GM23338 (cell line): ENCODE measurements at regions not wholly inside any gene's neighbourhood (a gene's known extent, or its start where the extent isn't known, plus 50 kb on each side); places are given as distances from the start of the nearest gene placed in this dataset.

Experiments
- ATAC-seq: fragments of 200-7000 bp; cut with Tn5 transposase; 3 replicates; pipeline ENCODE4 v1.9.1; 2020
- DNase-seq: peaks from one replicate; pipeline ENCODE4 v3.0.0-alpha.2; 2015; ENCODE audit warnings: low spot score
- H2AFZ ChIP-seq: fragments of 200-600 bp; sonication (generic); 2 replicates; pipeline ENCODE4 v1.8.0; 2016; ENCODE audit warnings: antibody characterized with exemption, mild to moderate bottlenecking, moderate library complexity
- H3F3A ChIP-seq: fragments of 200-600 bp; sonication (generic); replicated peaks from 2 replicates; pipeline ENCODE4 v1.8.0; 2017; ENCODE audit warnings: antibody characterized with exemption, mixed run types, low read depth
- H3K27ac ChIP-seq: fragments of 200-600 bp; sonication (generic); 2 replicates; pipeline ENCODE4 v1.6.1; 2016; ENCODE audit warnings: low read depth
- H3K27me3 ChIP-seq: fragments of 200-600 bp; sonication (generic); 2 replicates; pipeline ENCODE4 v1.8.0; 2016; ENCODE audit warnings: mild to moderate bottlenecking, mixed run types, moderate library complexity; ENCODE audit not compliant: insufficient read depth
- H3K36me3 ChIP-seq: fragments of 200-600 bp; sonication (generic); 2 replicates; pipeline ENCODE4 v1.8.0; 2016; ENCODE audit warnings: mild to moderate bottlenecking; ENCODE audit not compliant: insufficient read depth
- H3K4me1 ChIP-seq: fragments of 200-600 bp; sonication (generic); 2 replicates; pipeline ENCODE4 v1.8.0; 2016; ENCODE audit warnings: mild to moderate bottlenecking, moderate library complexity; ENCODE audit not compliant: insufficient read depth
- H3K4me2 ChIP-seq: fragments of 200-600 bp; sonication (generic); 2 replicates; pipeline ENCODE4 v1.7.1; 2017; ENCODE audit warnings: mixed run types
- H3K4me3 ChIP-seq: fragments of 200-600 bp; sonication (generic); 2 replicates; pipeline ENCODE4 v1.6.1; 2016; ENCODE audit warnings: mixed run types
- H3K79me2 ChIP-seq: fragments of 200-600 bp; sonication (generic); replicated peaks from 2 replicates; pipeline ENCODE4 v1.8.0; 2017; ENCODE audit warnings: mild to moderate bottlenecking; ENCODE audit not compliant: insufficient read depth
- H3K9me2 ChIP-seq: fragments of 200-600 bp; sonication (generic); 2 replicates; pipeline ENCODE4 v1.8.0; 2017; ENCODE audit not compliant: insufficient read depth
- H4K20me1 ChIP-seq: fragments of 200-600 bp; sonication (generic); replicated peaks from 2 replicates; pipeline ENCODE4 v1.8.0; 2017; ENCODE audit warnings: mild to moderate bottlenecking; ENCODE audit not compliant: insufficient read depth
- H3K27ac Mint-ChIP-seq: 2 replicates; pipeline ENCODE4 v1.8.0; 2020; ENCODE audit warnings: inconsistent platforms, mild to moderate bottlenecking, moderate library complexity, mixed read lengths
- H3K27me3 Mint-ChIP-seq: 3 replicates; pipeline ENCODE4 v1.8.0; 2022; ENCODE audit warnings: low read depth, mild to moderate bottlenecking, moderate library complexity, mixed read lengths, inconsistent platforms; ENCODE audit not compliant: insufficient read depth, poor library complexity
- H3K36me3 Mint-ChIP-seq: 3 replicates; pipeline ENCODE4 v1.8.0; 2021; ENCODE audit warnings: low read depth, mild to moderate bottlenecking, inconsistent platforms, moderate library complexity, mixed read lengths
- H3K4me1 Mint-ChIP-seq: 3 replicates; pipeline ENCODE4 v1.8.0; 2020; ENCODE audit warnings: mild to moderate bottlenecking, inconsistent platforms, mixed read lengths
- H3K4me3 Mint-ChIP-seq: 3 replicates; pipeline ENCODE4 v1.8.0; 2021; ENCODE audit warnings: moderate library complexity, mild to moderate bottlenecking, inconsistent platforms, mixed read lengths
- H3K9me3 Mint-ChIP-seq: 3 replicates; pipeline ENCODE4 v1.8.0; 2020; ENCODE audit warnings: moderate library complexity, mild to moderate bottlenecking, inconsistent platforms, mixed read lengths
- CREB1 ChIP-seq: fragments of 250-450 bp; sonication (Bioruptor Pico); IDR thresholded peaks from 2 replicates; pipeline ENCODE4 v1.5.0; 2020; ENCODE audit warnings: low read depth, mild to moderate bottlenecking, moderate library complexity
- EZH2phosphoT487 ChIP-seq: fragments of 200-600 bp; sonication (generic); IDR thresholded peaks from one replicate; pipeline ENCODE4 v1.8.1; 2018; ENCODE audit warnings: antibody characterized with exemption; ENCODE audit not compliant: unreplicated experiment
- JUNB ChIP-seq: IDR thresholded peaks from one replicate; pipeline ENCODE4 v1.6.1; 2016; ENCODE audit warnings: antibody characterized with exemption; ENCODE audit not compliant: unreplicated experiment
- POLR2AphosphoS5 ChIP-seq: IDR thresholded peaks from 2 replicates; pipeline ENCODE4 v1.6.1; 2016; ENCODE audit warnings: antibody characterized with exemption, low read depth
- REST ChIP-seq: IDR thresholded peaks from one replicate; pipeline ENCODE4 v1.6.1; 2018; ENCODE audit warnings: antibody characterized with exemption; ENCODE audit not compliant: unreplicated experiment
- ZNF114 ChIP-seq: fragments of 250-450 bp; sonication (Bioruptor Pico); IDR thresholded peaks from 2 replicates; pipeline ENCODE4 v1.5.0; 2020; ENCODE audit warnings: mild to moderate bottlenecking, moderate library complexity
- ZNF331 ChIP-seq: fragments of 250-450 bp; sonication (Bioruptor Pico); IDR thresholded peaks from 2 replicates; pipeline ENCODE4 v1.5.0; 2020; ENCODE audit warnings: low read depth, mild to moderate bottlenecking, moderate library complexity

GRCh38 chr4:26024079-26024478, 110.1 kb downstream of the SMIM20 start:
- Mint-ChIP-seq H3K9me3 (no peaks in the 10 kb centered on the region), H3K27me3 (peaks cover 7% of the 10 kb centered on the region), H3K27ac (no peak overlapping the region), H3K36me3 (no peaks in the 10 kb centered on the region), H3K4me3 (no peak overlapping the region), H3K4me1 (peaks cover 13% of the 10 kb centered on the region)
- Histone ChIP-seq H3K4me1 (peaks cover 12% of the 10 kb centered on the region), H3K4me3 (no peak overlapping the region), H4K20me1 (no peaks in the 10 kb centered on the region), H3K4me2 (no peak overlapping the region), H2AFZ (0 out of 2 replicates have a peak overlapping the region, but pooled peaks have one; percentile 78), H3K36me3 (no peaks in the 10 kb centered on the region), H3K27me3 (no peaks in the 10 kb centered on the region), H3F3A (0 out of 2 replicates have a peak, but pooled peaks cover 1% of the 10 kb centered on the region), H3K27ac (no peak overlapping the region), H3K9me2 (no peaks in the 10 kb centered on the region), H3K79me2 (no peaks in the 10 kb centered on the region)
- TF ChIP-seq JUNB (no peak), ZNF114 (no peak), CREB1 (CRISPR knock-in tag) (no peak), REST (no peak), EZH2phosphoT487 (no peak), ZNF331 (CRISPR knock-in tag) (no peak)
- ATAC-seq = no peak
- no peak for DNase-seq

- peak overlapping the region; percentile 93 for H3K4me2 ChIP-seq
These were observed 114.2 kb downstream of the SMIM20 start for GRCh38 chr4:26028133-26028792.

More at GRCh38 chr4:26028133-26028792, 114.2 kb downstream of the SMIM20 start:
- H3K4me3 ChIP-seq = peak overlapping the region; percentile 74
- H3K9me3 Mint-ChIP-seq = peaks cover 7% of the 10 kb centered on the region
- peaks cover 7% of the 10 kb centered on the region for H3K36me3 Mint-ChIP-seq
- DNase-seq (peak; percentile 94), ATAC-seq (peak; percentile 7)
- peaks cover 22% of the 10 kb centered on the region for H3F3A ChIP-seq
- peaks cover 24% of the 10 kb centered on the region for H3K4me1 ChIP-seq
- peaks cover 37% of the 10 kb centered on the region for H3K4me1 Mint-ChIP-seq
- peaks cover 10% of the 10 kb centered on the region for H3K27me3 Mint-ChIP-seq
- H3K4me3 Mint-ChIP-seq = peak overlapping the region; percentile 66
- H3K9me2 ChIP-seq = 0 out of 2 replicates have a peak, but pooled peaks cover 2% of the 10 kb centered on the region
- H3K27ac Mint-ChIP-seq = peak overlapping the region; percentile 96
- H3K27ac ChIP-seq = peak overlapping the region; percentile 99
- TF ChIP-seq CREB1 (CRISPR knock-in tag) = no peak
- TF ChIP-seq JUNB = no peak
- 0 out of 2 replicates have a peak, but pooled peaks have one; percentile 56 for TF ChIP-seq ZNF114
- TF ChIP-seq POLR2AphosphoS5 = peak; percentile 89
- no peaks in the 10 kb centered on the region for H4K20me1 ChIP-seq
- H3K79me2 ChIP-seq = no peaks in the 10 kb centered on the region; the same call in 1 of the 2 replicates
- 0 out of 2 replicates have a peak overlapping the region, but pooled peaks have one; percentile 21 for H2AFZ ChIP-seq
- no peaks in the 10 kb centered on the region for H3K36me3 ChIP-seq
- H3K27me3 ChIP-seq = no peaks in the 10 kb centered on the region
